Activated CD8-positive, alpha-beta memory T cell treated with anti-CD3 and anti-CD28 coated beads for 24 hours (primary cell): ENCODE measurements at regions not wholly inside any gene's neighbourhood (a gene's known extent, or its start where the extent isn't known, plus 50 kb on each side); places are given as distances from the start of the nearest gene placed in this dataset.
"Not testable (repeated sequence)": the region's sequence is repeated elsewhere in the genome, so short reads cannot be mapped to it uniquely, and the experiment has no call there.

Experiments
- DNase-seq: peaks from one replicate; pipeline ENCODE4 v3.0.0-alpha.2; 2020

- no peak for DNase-seq
Measured at GRCh38 chr18:10143596-10143995, 229.8 kb downstream of the VAPA start.

GRCh38 chr18:10145546-10145945 lies 231.7 kb downstream of the VAPA start:
- no peak for DNase-seq

GRCh38 chr18:10147226-10147625 lies 233.4 kb downstream of the VAPA start:
- no peak for DNase-seq

GRCh38 chr18:10147752-10148151 lies 233.9 kb downstream of the VAPA start:
- DNase-seq, result no peak

GRCh38 chr18:10148189-10148929 lies 234.5 kb downstream of the VAPA start:
- DNase-seq, result no peak

- DNase-seq, result no peak
Measured at GRCh38 chr18:10149768-10150556, 236.1 kb downstream of the VAPA start.

- DNase-seq, result not testable (repeated sequence)
Measured at GRCh38 chr18:10150576-10150975, 236.8 kb downstream of the VAPA start.

GRCh38 chr18:10152475-10152874 lies 238.7 kb downstream of the VAPA start:
- no peak for DNase-seq

GRCh38 chr18:10153924-10154752 lies 240.3 kb downstream of the VAPA start:
- DNase-seq, result no peak

GRCh38 chr18:10157706-10158105 lies 243.9 kb downstream of the VAPA start:
- no peak for DNase-seq

GRCh38 chr18:10160251-10160650 lies 246.4 kb downstream of the VAPA start:
- no peak for DNase-seq

- no peak for DNase-seq
Measured at GRCh38 chr18:10161315-10161714, 247.5 kb downstream of the VAPA start.

- no peak for DNase-seq
Measured at GRCh38 chr18:10162340-10162739, 248.5 kb downstream of the VAPA start.

- DNase-seq, result no peak
Measured at GRCh38 chr18:10164271-10165071, 250.7 kb downstream of the VAPA start.

- DNase-seq, result no peak
Measured at GRCh38 chr18:10166164-10166807, 252.5 kb downstream of the VAPA start.

GRCh38 chr18:10167759-10168158 lies 253.9 kb downstream of the VAPA start:
- no peak for DNase-seq

- DNase-seq, result no peak
Measured at GRCh38 chr18:10168477-10168876, 254.7 kb downstream of the VAPA start.

GRCh38 chr18:10169064-10169562 lies 255.3 kb downstream of the VAPA start:
- DNase-seq, result no peak

GRCh38 chr18:10169814-10170213 lies 256.0 kb downstream of the VAPA start:
- no peak for DNase-seq

GRCh38 chr18:10170375-10170774 lies 256.6 kb downstream of the VAPA start:
- DNase-seq, result no peak

GRCh38 chr18:10175333-10175732 lies 261.5 kb downstream of the VAPA start:
- not testable (repeated sequence) for DNase-seq

GRCh38 chr18:10179326-10179725 lies 265.5 kb downstream of the VAPA start:
- DNase-seq, result not testable (repeated sequence)
